SKM-1 treated with dmso at 0.1 percent for 144 hours (cell line): ENCODE measurements at regions not wholly inside any gene's neighbourhood (a gene's known extent, or its start where the extent isn't known, plus 50 kb on each side); places are given as distances from the start of the nearest gene placed in this dataset.

Experiments
- DNase-seq: peaks from one replicate; lab custom pipeline; 2025; ENCODE audit not compliant: unreplicated experiment; lab: John Stamatoyannopoulos, UW

- DNase-seq = no peak
Measured at GRCh38 chr14:51145246-51145645, 50.3 kb upstream of the TRIM9 start.

DNA sequence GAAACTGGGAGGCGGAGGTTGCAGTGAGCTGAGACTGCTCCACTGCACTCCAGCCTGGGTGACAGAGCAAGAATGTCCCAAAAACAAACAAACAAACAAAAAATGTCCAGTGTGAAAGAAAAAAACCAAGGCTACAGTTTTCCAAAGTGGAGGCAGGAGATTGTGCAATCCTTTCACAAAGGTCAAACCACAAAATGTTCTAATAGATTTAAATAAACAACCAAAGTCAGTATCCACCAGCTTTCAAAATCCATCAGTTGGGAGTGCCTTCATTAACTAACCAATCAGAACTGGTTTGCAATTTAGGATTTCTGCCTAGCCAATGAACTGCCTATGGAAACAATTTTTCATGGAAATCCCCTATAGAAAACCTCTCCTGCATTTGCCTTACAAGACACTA lies 52.3 kb upstream of the TRIM9 start:
- no peak for DNase-seq

DNA sequence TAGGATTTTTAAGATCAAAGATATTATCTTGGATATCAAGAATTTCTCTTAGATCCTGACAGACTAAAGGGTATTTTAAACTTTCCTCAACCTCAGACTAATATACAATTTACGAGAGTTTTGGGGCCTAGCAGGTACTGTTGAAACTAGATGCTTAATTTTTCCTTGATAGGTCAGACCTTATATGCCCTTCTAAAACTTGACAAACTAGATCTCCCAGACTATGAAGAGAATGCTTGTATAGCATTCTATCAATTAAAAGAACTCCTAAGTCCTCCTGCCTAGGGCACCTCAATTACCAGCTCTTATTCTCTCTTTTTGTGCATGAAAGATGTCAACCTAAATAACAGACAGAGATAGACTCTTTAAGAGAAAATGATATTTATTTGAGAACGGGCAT lies 60.4 kb upstream of the TRIM9 start:
- no peak for DNase-seq

- peak; percentile 1 for DNase-seq
Measured at GRCh38 chr14:51157012-51157411, 62.1 kb upstream of the TRIM9 start.

- no peak for DNase-seq
Measured at GRCh38 chr14:51160871-51161270, 66.0 kb upstream of the TRIM9 start.

DNA sequence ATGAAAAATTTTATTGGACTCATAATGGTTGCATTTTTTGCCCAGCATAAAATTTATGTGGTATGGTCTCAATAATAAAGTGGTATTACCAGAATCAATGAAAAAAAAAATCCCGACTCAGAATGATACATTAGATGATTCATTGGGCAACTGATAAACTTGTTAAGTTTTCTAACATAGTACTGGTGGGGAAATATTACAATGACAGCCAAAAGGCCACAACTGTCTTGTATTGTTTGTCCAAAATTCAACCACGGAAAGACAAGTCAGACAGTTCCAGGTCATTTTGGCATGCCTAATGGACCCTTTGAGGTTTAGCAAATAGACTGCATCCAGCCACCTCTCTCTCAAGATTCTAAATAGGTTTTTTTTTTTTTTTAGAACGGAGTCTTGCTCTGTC lies 70.5 kb upstream of the TRIM9 start:
- DNase-seq = no peak

- peak; percentile 18 for DNase-seq
Measured at GRCh38 chr14:51167587-51168214, 72.3 kb upstream of the TMX1 start.

DNA sequence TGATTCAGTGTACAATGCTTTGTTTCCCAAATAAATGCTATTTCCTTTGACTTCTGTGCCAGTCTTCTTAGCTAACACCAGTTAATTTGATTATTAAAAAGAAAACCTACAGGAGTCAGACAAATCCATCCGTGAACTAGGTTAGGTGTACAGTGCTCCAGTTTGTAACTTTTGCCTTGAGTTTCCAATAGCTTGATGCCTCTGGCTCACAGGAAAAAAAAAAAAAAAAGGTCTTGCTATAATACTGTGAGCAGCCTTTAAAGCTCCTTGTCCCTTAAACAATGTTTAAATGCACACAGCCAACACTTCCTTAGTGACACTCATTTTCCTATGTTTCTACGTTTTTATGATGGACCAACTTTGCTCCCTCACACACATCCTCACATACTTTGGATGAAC lies 71.8 kb upstream of the TMX1 start:
- no peak for DNase-seq

DNA sequence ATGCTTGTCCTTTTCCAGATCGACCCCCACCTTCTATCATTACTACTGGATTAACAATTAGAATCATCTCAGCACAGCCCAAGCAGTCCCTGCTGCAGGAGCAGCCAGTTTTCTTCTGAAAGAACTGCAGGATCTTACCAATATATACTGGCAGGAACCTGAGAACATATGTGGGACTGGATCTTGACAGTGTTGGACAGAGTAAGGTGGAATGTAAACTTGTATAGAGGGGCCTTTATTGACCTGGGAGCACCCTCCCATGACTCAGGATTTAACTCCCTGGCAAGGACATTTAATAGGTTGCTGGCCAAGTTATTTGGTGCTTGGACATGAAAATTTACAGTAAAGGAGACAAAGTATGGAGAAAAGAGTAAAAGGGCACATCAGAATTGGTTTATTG lies 66.2 kb upstream of the TMX1 start:
- DNase-seq = no peak

GRCh38 chr14:51176839-51177238 lies 63.2 kb upstream of the TMX1 start:
- no peak for DNase-seq

- no peak for DNase-seq
Measured at GRCh38 chr14:51180577-51180976, 59.5 kb upstream of the TMX1 start.

GRCh38 chr14:51182131-51182565 lies 57.9 kb upstream of the TMX1 start:
- DNase-seq = no peak

GRCh38 chr14:51185180-51185579 lies 54.9 kb upstream of the TMX1 start:
- no peak for DNase-seq

GRCh38 chr14:51185754-51186153 lies 54.3 kb upstream of the TMX1 start:
- no peak for DNase-seq

- no peak for DNase-seq
Measured at GRCh38 chr14:51188566-51189185, 51.4 kb upstream of the TMX1 start.

DNA sequence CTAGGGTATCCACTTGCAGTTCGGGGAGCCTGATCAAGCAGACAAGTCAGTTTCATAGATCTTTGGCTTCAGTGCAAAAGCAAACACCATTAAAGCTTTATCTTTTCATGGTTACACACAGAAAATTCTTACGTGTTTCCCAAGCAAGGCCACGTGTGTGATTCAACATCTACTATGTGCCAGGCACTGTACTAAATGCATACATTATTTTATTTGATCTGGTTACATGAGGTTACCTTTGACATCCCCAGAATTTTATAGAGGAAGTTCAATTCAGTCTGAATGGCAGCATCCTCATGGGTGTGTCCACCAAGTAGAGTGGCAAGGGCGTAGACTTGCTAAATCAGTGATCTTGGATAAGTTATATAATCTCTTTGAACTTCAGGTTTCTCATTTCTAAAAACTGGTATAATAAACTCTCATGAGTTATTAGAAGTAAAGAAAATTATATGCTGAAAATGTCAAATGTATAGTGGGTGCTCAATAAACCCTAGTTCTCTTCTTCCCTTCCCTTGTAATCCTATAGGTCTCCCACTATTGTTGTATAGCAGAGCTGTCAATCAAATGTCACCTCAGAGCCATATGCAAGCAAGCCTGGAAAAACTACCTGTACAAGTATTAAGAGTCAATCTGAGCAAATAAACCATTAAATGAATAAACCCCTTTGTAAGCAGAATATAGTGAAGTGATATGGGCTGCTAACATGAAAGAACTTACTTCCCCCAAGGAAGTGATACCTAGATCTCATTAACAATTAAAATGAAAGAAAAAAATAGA lies 50.3 kb upstream of the TMX1 start:
- no peak for DNase-seq
